GM12872 (cell line): ENCODE measurements at regions not wholly inside any gene's neighbourhood (a gene's known extent, or its start where the extent isn't known, plus 50 kb on each side); places are given as distances from the start of the nearest gene placed in this dataset.

Experiments
- TF ChIP-seq, protein P1 (sequence below): IDR thresholded peaks from 3 replicates; pipeline ENCODE4 v1.5.1; 2011; ENCODE audit warnings: low read depth, mild to moderate bottlenecking, low read length, moderate library complexity; ENCODE audit not compliant: insufficient read depth

DNA sequence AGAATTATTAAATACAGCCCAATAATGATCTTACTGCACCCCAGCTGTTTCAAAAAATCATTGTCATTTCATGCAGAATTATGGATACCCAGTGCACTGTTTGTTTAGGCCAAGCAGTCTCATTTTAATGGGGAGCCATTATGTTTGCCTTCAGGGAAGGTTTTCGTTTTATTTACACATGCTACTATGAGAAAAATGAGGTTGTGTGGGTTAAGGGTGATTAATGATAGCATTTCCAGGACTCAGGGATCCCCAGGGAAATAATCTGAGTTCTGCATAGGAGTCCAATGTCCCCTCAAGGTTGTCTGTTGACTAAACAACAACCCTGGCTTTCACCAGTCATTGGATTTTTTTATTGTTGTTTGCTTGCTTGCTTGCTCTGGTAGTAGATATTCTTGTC, 71.0 kb upstream of the ZP4 start:
- TF ChIP-seq, protein P1, sequence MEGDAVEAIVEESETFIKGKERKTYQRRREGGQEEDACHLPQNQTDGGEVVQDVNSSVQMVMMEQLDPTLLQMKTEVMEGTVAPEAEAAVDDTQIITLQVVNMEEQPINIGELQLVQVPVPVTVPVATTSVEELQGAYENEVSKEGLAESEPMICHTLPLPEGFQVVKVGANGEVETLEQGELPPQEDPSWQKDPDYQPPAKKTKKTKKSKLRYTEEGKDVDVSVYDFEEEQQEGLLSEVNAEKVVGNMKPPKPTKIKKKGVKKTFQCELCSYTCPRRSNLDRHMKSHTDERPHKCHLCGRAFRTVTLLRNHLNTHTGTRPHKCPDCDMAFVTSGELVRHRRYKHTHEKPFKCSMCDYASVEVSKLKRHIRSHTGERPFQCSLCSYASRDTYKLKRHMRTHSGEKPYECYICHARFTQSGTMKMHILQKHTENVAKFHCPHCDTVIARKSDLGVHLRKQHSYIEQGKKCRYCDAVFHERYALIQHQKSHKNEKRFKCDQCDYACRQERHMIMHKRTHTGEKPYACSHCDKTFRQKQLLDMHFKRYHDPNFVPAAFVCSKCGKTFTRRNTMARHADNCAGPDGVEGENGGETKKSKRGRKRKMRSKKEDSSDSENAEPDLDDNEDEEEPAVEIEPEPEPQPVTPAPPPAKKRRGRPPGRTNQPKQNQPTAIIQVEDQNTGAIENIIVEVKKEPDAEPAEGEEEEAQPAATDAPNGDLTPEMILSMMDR = no peak

DNA sequence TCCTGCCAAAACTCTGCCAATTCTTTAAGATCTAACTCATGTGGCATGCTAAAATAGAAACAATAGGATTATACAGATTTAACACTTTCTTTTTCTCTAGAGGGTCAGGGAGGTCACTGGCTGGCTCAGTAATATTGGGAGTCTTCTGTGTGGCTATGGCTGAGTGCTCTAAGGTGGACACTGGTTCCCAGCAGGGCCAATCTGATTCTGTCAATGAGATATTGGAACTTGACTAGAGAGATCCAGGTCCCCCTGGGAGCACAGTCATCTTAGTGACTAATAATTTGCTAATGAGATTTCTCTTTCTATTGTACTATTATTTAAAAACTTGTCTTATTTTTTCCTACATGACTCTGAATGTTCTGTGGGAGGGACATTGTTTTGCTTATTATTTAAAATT, 69.1 kb upstream of the ZP4 start:
- TF ChIP-seq, protein P1 = no peak

DNA sequence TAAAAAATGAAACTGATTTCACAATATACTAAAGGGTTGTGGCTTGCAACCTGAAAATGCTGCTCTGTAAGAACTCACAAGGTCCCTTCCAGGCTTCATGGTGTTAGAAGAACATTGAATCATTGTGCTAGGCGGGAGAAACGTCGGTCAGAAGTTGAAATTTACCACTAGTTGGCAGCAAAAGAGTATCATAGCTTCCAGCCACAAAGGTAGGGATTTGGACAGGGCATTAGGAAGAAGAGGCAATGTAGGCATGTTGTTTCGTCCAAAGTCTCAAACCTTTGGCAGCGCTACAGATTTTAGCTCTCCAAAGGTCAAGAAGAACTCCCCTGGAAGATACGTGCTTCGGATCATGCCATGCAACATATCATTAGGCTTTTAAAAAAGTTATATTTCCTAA, 62.5 kb upstream of the ZP4 start:
- TF ChIP-seq, protein P1 = no peak
